GM12878 (cell line): ENCODE measurements at regions not wholly inside any gene's neighbourhood (a gene's known extent, or its start where the extent isn't known, plus 50 kb on each side); places are given as distances from the start of the nearest gene placed in this dataset.

Experiments
- ATAC-seq: fragments of 200-7000 bp; cut with Tn5 transposase; 3 replicates; pipeline ENCODE4 v1.9.1; 2020; ENCODE audit warnings: mild to moderate bottlenecking, moderate library complexity
- BruUV-seq: library from RNA; stranded (reverse); fragments of 400-500 nt; replicated peaks from 2 replicates; lab custom pipeline; 2021; lab: Mats Ljungman, UMichigan
- CTCF ChIA-PET: fragments of 300-600 bp; sonication (Branson Sonifier 250); formaldehyde crosslinking; extraction: SDS; loops from one replicate; lab custom pipeline; 2021; ENCODE audit warnings: inconsistent platforms; lab: Yijun Ruan, JAX
- POLR2A ChIA-PET: fragments of 350-600 bp; formaldehyde crosslinking; extraction: SDS; loops from one replicate; lab custom pipeline; 2021; ENCODE audit warnings: inconsistent platforms; lab: Charles Lee
- RAD21 ChIA-PET: fragments of 300-600 bp; sonication (Branson Sonifier 250); formaldehyde crosslinking; loops from one replicate; lab custom pipeline; 2023; ENCODE audit warnings: antibody characterized with exemption; ENCODE audit not compliant: unreplicated experiment; lab: Charles Lee
- SMC1A ChIA-PET: fragments of 300-600 bp; sonication (Branson Sonifier 250); formaldehyde crosslinking; loops from one replicate; lab custom pipeline; 2023; ENCODE audit not compliant: unreplicated experiment, uncharacterized antibody; lab: Charles Lee
- DNase-seq: peaks from one replicate; pipeline ENCODE4 v3.0.0-alpha.2; 2011; ENCODE audit warnings: low read depth, low spot score
- FAIRE-seq: peaks from 3 replicates; lab custom pipeline; 2011; peaks lifted over from hg19 to GRCh38; lab: Jason Lieb, UNC
- H2AFZ ChIP-seq: 2 replicates; pipeline ENCODE4 v1.6.0; 2011; ENCODE audit warnings: low read depth, low read length, control low read depth; ENCODE audit not compliant: control insufficient read depth
- H3K27ac ChIP-seq: 2 replicates; pipeline ENCODE4 v1.5.1; 2011; ENCODE audit warnings: control low read depth; ENCODE audit not compliant: control insufficient read depth, insufficient read depth
- H3K27me3 ChIP-seq, 2 experiments: replicated peaks in 1 of 2; 2 replicates each; pipeline versions ENCODE4 v1.6.0 to v1.6.1; 2011; ENCODE audit warnings: low read length in 1 of 2; ENCODE audit not compliant: control insufficient read depth in 2 of 2, insufficient read depth in 2 of 2
- H3K36me3 ChIP-seq, 2 experiments: 2 replicates each; pipeline ENCODE4 v1.5.1; 2011; ENCODE audit warnings: low read length in 1 of 2; ENCODE audit not compliant: control insufficient read depth in 2 of 2, insufficient read depth in 2 of 2
- H3K4me1 ChIP-seq: 2 replicates; pipeline ENCODE4 v1.6.1; 2011; ENCODE audit warnings: mild to moderate bottlenecking, low read length, moderate library complexity, mixed read lengths; ENCODE audit not compliant: control insufficient read depth, insufficient read depth
- H3K4me2 ChIP-seq: 2 replicates; pipeline ENCODE4 v1.6.0; 2011; ENCODE audit warnings: control low read depth; ENCODE audit not compliant: control insufficient read depth, insufficient read depth
- H3K4me3 ChIP-seq: fragments of 200-600 bp; sonication (generic); 2 replicates; pipeline ENCODE4 v1.5.1; 2016
- H3K79me2 ChIP-seq: 2 replicates; pipeline ENCODE4 v1.6.0; 2011; ENCODE audit warnings: low read length; ENCODE audit not compliant: control insufficient read depth, insufficient read depth
- H3K9ac ChIP-seq: 2 replicates; pipeline ENCODE4 v1.8.0; 2011; ENCODE audit warnings: low read length, control low read depth, mixed read lengths; ENCODE audit not compliant: control insufficient read depth, insufficient read depth
- H3K9me3 ChIP-seq: replicated peaks from 3 replicates; pipeline ENCODE4 v1.5.1; 2011; ENCODE audit warnings: mild to moderate bottlenecking, low read length; ENCODE audit not compliant: control insufficient read depth, insufficient read depth
- H4K20me1 ChIP-seq: 2 replicates; pipeline ENCODE4 v1.6.0; 2011; ENCODE audit not compliant: control insufficient read depth, insufficient read depth
- CHD1 ChIP-seq: IDR thresholded peaks from 2 replicates; pipeline ENCODE4 v1.6.1; 2012; ENCODE audit warnings: low read depth, low read length, improper control_type of control experiment
- GATAD2B ChIP-seq: fragments of 450-650 bp; conservative IDR thresholded peaks from 2 replicates; pipeline ENCODE4 v1.6.1; 2017; ENCODE audit warnings: low read depth, mild to moderate bottlenecking, moderate library complexity
- IRF3 ChIP-seq: fragments of 450-650 bp; IDR thresholded peaks from 2 replicates; pipeline ENCODE4 v1.6.1; 2014; ENCODE audit warnings: mild to moderate bottlenecking
- MXI1 ChIP-seq: fragments of 150-350 bp; IDR thresholded peaks from 2 replicates; pipeline ENCODE4 v1.6.1; 2011; ENCODE audit warnings: low read depth, mild to moderate bottlenecking, inconsistent platforms, low read length, improper control_type of control experiment
- MYB ChIP-seq: fragments of 150-350 bp; IDR thresholded peaks from 2 replicates; pipeline ENCODE4 v1.6.1; 2014; ENCODE audit warnings: mild to moderate bottlenecking, low read depth, low read length, borderline replicate concordance
- PKNOX1 ChIP-seq: fragments of 450-650 bp; IDR thresholded peaks from 2 replicates; pipeline ENCODE4 v1.6.1; 2016; ENCODE audit warnings: mild to moderate bottlenecking
- PML ChIP-seq: IDR thresholded peaks from 2 replicates; pipeline ENCODE4 v1.6.1; 2012; ENCODE audit warnings: low read length, inconsistent platforms
- POLR2AphosphoS2 ChIP-seq: IDR thresholded peaks from 2 replicates; pipeline ENCODE4 v1.6.1; 2011; ENCODE audit warnings: low read depth, mild to moderate bottlenecking, low read length, improper control_type of control experiment, moderate library complexity
- REST ChIP-seq: IDR thresholded peaks from 2 replicates; pipeline ENCODE4 v1.6.1; 2012; ENCODE audit warnings: mild to moderate bottlenecking, low read depth, low read length
- SIX5 ChIP-seq: IDR thresholded peaks from 2 replicates; pipeline ENCODE4 v1.6.1; 2011; ENCODE audit warnings: mild to moderate bottlenecking, low read depth, low read length, moderate library complexity; ENCODE audit not compliant: severe bottlenecking
- SUPT20H ChIP-seq: IDR thresholded peaks from 2 replicates; pipeline ENCODE4 v1.6.1; 2011; ENCODE audit warnings: low read depth, mild to moderate bottlenecking, low read length, moderate library complexity, borderline replicate concordance; ENCODE audit not compliant: control insufficient read depth
- SUZ12 ChIP-seq: fragments of 200-600 bp; sonication (generic); IDR thresholded peaks from one replicate; pipeline ENCODE4 v1.6.1; 2018; ENCODE audit warnings: antibody characterized with exemption, mild to moderate bottlenecking; ENCODE audit not compliant: unreplicated experiment
- TCF7 ChIP-seq: IDR thresholded peaks from 2 replicates; pipeline ENCODE4 v1.6.1; 2014; ENCODE audit warnings: antibody characterized with exemption, borderline replicate concordance
- WGBS: methylation state at CpG from one replicate; pipeline ENCODE4 v1.1.6; 2016; ENCODE audit warnings: low lambda C conversion rate; ENCODE audit not compliant: insufficient replicate concordance, insufficient coverage; ENCODE audit errors: missing lambda C conversion rate; 5-methylcytosine and 5-hydroxymethylcytosine counted together
- in situ Hi-C: fragments of 300-500 bp; cut with MboI; formaldehyde crosslinking; loops from 9 replicates; pipeline ENCODE4 v1.14.3; 2018; ENCODE audit warnings: mixed read lengths
- intact Hi-C: fragments of 100-400 bp; cut with micrococcal nuclease; formaldehyde crosslinking; loops from one replicate; pipeline ENCODE4 v1.14.2; 2022; ENCODE audit not compliant: unreplicated experiment

- Histone ChIP-seq H3K36me3 (no peaks in the 10 kb centered on the region), H3K4me3 (no peak overlapping the region), H3K27ac (no peak overlapping the region), H3K9me3 (no peaks in the 10 kb centered on the region), H3K27me3 (no peaks in the 10 kb centered on the region), H3K4me1 (no peaks in the 10 kb centered on the region), H4K20me1 (no peaks in the 10 kb centered on the region), H2AFZ (no peak overlapping the region), H3K79me2 (no peaks in the 10 kb centered on the region), H3K4me2 (no peak overlapping the region), H3K9ac (no peak overlapping the region)
- DNase-seq (no peak), ATAC-seq (no peak), FAIRE-seq (no peak)
- in situ Hi-C loops (no loop called here), intact Hi-C loops (no loop called here)
- no peak for TF ChIP-seq POLR2AphosphoS2
- no peak for TF ChIP-seq MYB
- no peak for TF ChIP-seq REST
- RAD21 ChIA-PET: interaction anchor here (1.8 kb wide), 1 partner anchor 110 kb away, joined by 4 read pairs; no protein-coding TSS in a partner anchor
- no TSS peak for BruUV-seq
- CTCF ChIA-PET: no interaction called here
- POLR2A ChIA-PET: no interaction called here
- SMC1A ChIA-PET: interaction anchor here (0.6 to 1.0 kb wide), 2 partner anchors 14 to 535 kb away, joined by 3 to 6 read pairs; no protein-coding TSS in a partner anchor
Observed at GRCh38 chr1:81650776-81651175, 150.0 kb upstream of the ADGRL2 start.

- H4K20me1 ChIP-seq: no peaks in the 10 kb centered on the region
- ChIA-PET SMC1A (interaction anchor here (0.8 to 2.2 kb wide), 9 partner anchors 8 to 517 kb away, joined by 3 to 10 read pairs (median 3); no protein-coding TSS in a partner anchor), POLR2A (no interaction called here), CTCF (interaction anchor here (0.7 to 1.0 kb wide), 4 partner anchors 71 to 166 kb away, joined by 3 read pairs; no protein-coding TSS in a partner anchor), RAD21 (interaction anchor here (1.2 kb wide), 1 partner anchor 85 kb away, joined by 4 read pairs; no protein-coding TSS in a partner anchor)
- intact Hi-C loops: no loop called here
- no peaks in the 10 kb centered on the region for H3K27me3 ChIP-seq
- H3K36me3 ChIP-seq: no peaks in the 10 kb centered on the region
- no peak overlapping the region for H3K27ac ChIP-seq
- H3K4me2 ChIP-seq: no peak overlapping the region
- BruUV-seq: no TSS peak
- H3K79me2 ChIP-seq: no peaks in the 10 kb centered on the region
- no peaks in the 10 kb centered on the region for H3K4me1 ChIP-seq
- FAIRE-seq (no peak), DNase-seq (no peak), ATAC-seq (no peak)
- in situ Hi-C loops: no loop called here
- no peak overlapping the region for H3K4me3 ChIP-seq
- H3K9ac ChIP-seq: no peak overlapping the region
- H2AFZ ChIP-seq: no peak overlapping the region
- H3K9me3 ChIP-seq: no peaks in the 10 kb centered on the region
- 80% methylated on average over 2 of the region's 2 CpGs for WGBS
- TF ChIP-seq TCF7 (no peak), PKNOX1 (no peak), IRF3 (no peak), MXI1 (no peak), PML (no peak), SUZ12 (no peak), GATAD2B (no peak), CHD1 (no peak), SIX5 (no peak), SUPT20H (no peak)
Observed at GRCh38 chr1:81635816-81636215, 164.9 kb upstream of the ADGRL2 start.
